H1 (cell line): ENCODE measurements at regions not wholly inside any gene's neighbourhood (a gene's known extent, or its start where the extent isn't known, plus 50 kb on each side); places are given as distances from the start of the nearest gene placed in this dataset.

Experiments
- CTCF ChIA-PET: fragments of 300-600 bp; sonication (Branson Sonifier 250); formaldehyde crosslinking; loops from one replicate; lab custom pipeline; 2021; ENCODE audit not compliant: partially characterized antibody; lab: Charles Lee
- POLR2A ChIA-PET: fragments of 300-600 bp; sonication (Branson Sonifier 250); formaldehyde crosslinking; loops from one replicate; lab custom pipeline; 2021; ENCODE audit warnings: inconsistent platforms; ENCODE audit not compliant: partially characterized antibody; lab: Charles Lee
- DNase-seq, 2 experiments: peaks; one replicate each; pipeline versions ENCODE4 v3.0.0 to v3.0.0-alpha.2; 2010 to 2022; ENCODE audit warnings: low spot score in 2 of 2, low read depth in 1 of 2, mixed read lengths in 1 of 2
- FAIRE-seq: peaks from 2 replicates; lab custom pipeline; 2011; peaks lifted over from hg19 to GRCh38; lab: Jason Lieb, UNC
- H2AFZ ChIP-seq: 2 replicates; pipeline ENCODE4 v1.8.1; 2012; ENCODE audit warnings: low read length, inconsistent platforms
- H2AK5ac ChIP-seq: 2 replicates; pipeline ENCODE4 v1.6.1; 2013; ENCODE audit warnings: low read depth, low read length
- H2BK120ac ChIP-seq: replicated peaks from 2 replicates; pipeline ENCODE3; 2013; ENCODE audit warnings: low read depth, low read length, inconsistent platforms
- H2BK12ac ChIP-seq: 2 replicates; pipeline ENCODE4 v1.6.1; 2013; ENCODE audit warnings: low read depth, low read length
- H2BK15ac ChIP-seq: 2 replicates; pipeline ENCODE4 v1.6.1; 2013; ENCODE audit warnings: low read length
- H2BK20ac ChIP-seq: 2 replicates; pipeline ENCODE4 v1.6.1; 2013; ENCODE audit warnings: low read length
- H2BK5ac ChIP-seq: 2 replicates; pipeline ENCODE4 v1.6.1; 2013; ENCODE audit warnings: low read depth, low read length
- H3K14ac ChIP-seq: 2 replicates; pipeline ENCODE4 v1.6.1; 2013; ENCODE audit warnings: inconsistent platforms; ENCODE audit not compliant: insufficient read length
- H3K18ac ChIP-seq: 2 replicates; pipeline ENCODE4 v1.6.1; 2013; ENCODE audit warnings: low read length; ENCODE audit errors: extremely low read depth
- H3K23ac ChIP-seq: 2 replicates; pipeline ENCODE4 v1.6.1; 2013; ENCODE audit warnings: inconsistent platforms; ENCODE audit not compliant: insufficient read length
- H3K23me2 ChIP-seq: 2 replicates; pipeline ENCODE4 v1.6.1; 2013; ENCODE audit warnings: low read depth, low read length
- H3K27ac ChIP-seq: 2 replicates; pipeline ENCODE4 v1.6.1; 2011; ENCODE audit warnings: low read depth, low read length, inconsistent platforms
- H3K27me3 ChIP-seq, 4 experiments: replicated peaks in 1 of 4; 1 replicate in 1 of 4; 2 replicates in 3 of 4; pipeline versions ENCODE4 v1.6.1 to v1.8.1; 2011 to 2013; ENCODE audit warnings: low read length in 3 of 4, mild to moderate bottlenecking in 3 of 4, inconsistent platforms in 2 of 4, mixed read lengths in 2 of 4, moderate library complexity in 1 of 4; ENCODE audit not compliant: control insufficient read depth in 3 of 4, insufficient read depth in 3 of 4; ENCODE audit errors: extremely low read depth in 1 of 4
- H3K36me3 ChIP-seq, 4 experiments: 2 replicates each; pipeline versions ENCODE4 v1.6.1 to v1.8.1; 2011 to 2013; ENCODE audit warnings: mild to moderate bottlenecking in 4 of 4, low read length in 3 of 4, moderate library complexity in 2 of 4, control low read depth in 1 of 4, inconsistent platforms in 1 of 4; ENCODE audit not compliant: insufficient read depth in 4 of 4, control insufficient read depth in 2 of 4
- H3K4ac ChIP-seq: replicated peaks from 2 replicates; pipeline ENCODE3; 2013; ENCODE audit warnings: low read length, low read depth, mixed read lengths, inconsistent platforms; ENCODE audit not compliant: insufficient read length
- H3K4me1 ChIP-seq, 4 experiments: replicated peaks in 1 of 4; 1 replicate in 1 of 4; 2 replicates in 3 of 4; pipeline versions ENCODE4 v1.6.1 to v1.8.1; 2011 to 2013; ENCODE audit warnings: low read length in 3 of 4, inconsistent platforms in 2 of 4, mixed read lengths in 1 of 4; ENCODE audit not compliant: insufficient read depth in 4 of 4, control insufficient read depth in 3 of 4
- H3K4me2 ChIP-seq, 2 experiments: 2 replicates each; pipeline versions ENCODE4 v1.6.1 to v1.8.1; 2011 to 2013; ENCODE audit warnings: low read depth in 2 of 2, low read length in 2 of 2, control low read depth in 1 of 2, inconsistent platforms in 1 of 2, mild to moderate bottlenecking in 1 of 2; ENCODE audit not compliant: insufficient read depth in 1 of 2
- H3K4me3 ChIP-seq, 4 experiments: fragments of 200-600, 300-600 bp in 1 of 4; sonication (generic), shearing (Covaris generic), sonication (Bioruptor Twin) in 1 of 4; 2 replicates each; pipeline versions ENCODE4 v1.5.1 to v1.8.1; 2011 to 2016; ENCODE audit warnings: low read length in 4 of 4, low read depth in 3 of 4, control low read depth in 2 of 4, inconsistent platforms in 2 of 4, mild to moderate bottlenecking in 2 of 4, mixed read lengths in 1 of 4, moderate library complexity in 1 of 4; ENCODE audit not compliant: insufficient read depth in 2 of 4; ENCODE audit errors: extremely low read depth in 1 of 4
- H3K56ac ChIP-seq: replicated peaks from 2 replicates; pipeline ENCODE3; 2013; ENCODE audit warnings: low read depth, mild to moderate bottlenecking, mixed read lengths, low read length, inconsistent platforms; ENCODE audit not compliant: insufficient read length
- H3K79me1 ChIP-seq: 2 replicates; pipeline ENCODE4 v1.6.1; 2013; ENCODE audit warnings: low read depth, low read length, control low read depth
- H3K79me2 ChIP-seq, 2 experiments: 2 replicates each; pipeline versions ENCODE4 v1.6.1 to v1.8.1; 2012 to 2013; ENCODE audit warnings: low read length in 2 of 2, mild to moderate bottlenecking in 2 of 2, inconsistent platforms in 1 of 2; ENCODE audit not compliant: insufficient read depth in 2 of 2, control insufficient read depth in 1 of 2
- H3K9ac ChIP-seq, 4 experiments: replicated peaks in 1 of 4; 1 replicate in 1 of 4; 2 replicates in 3 of 4; pipeline versions ENCODE4 v1.6.1 to v1.8.1; 2011 to 2013; ENCODE audit warnings: low read depth in 3 of 4, low read length in 3 of 4, control low read depth in 2 of 4, mild to moderate bottlenecking in 2 of 4, moderate library complexity in 2 of 4, inconsistent platforms in 1 of 4; ENCODE audit errors: extremely low read depth in 1 of 4
- H3K9me3 ChIP-seq, 2 experiments: 2 replicates each; pipeline versions ENCODE4 v1.6.1 to v1.8.1; 2012 to 2013; ENCODE audit warnings: mild to moderate bottlenecking in 2 of 2, moderate library complexity in 2 of 2, control low read depth in 1 of 2, inconsistent platforms in 1 of 2, low read depth in 1 of 2, low read length in 1 of 2, mixed read lengths in 1 of 2; ENCODE audit not compliant: insufficient read depth in 2 of 2
- H4K20me1 ChIP-seq, 2 experiments: replicated peaks in 1 of 2; 2 replicates each; pipeline versions ENCODE3 to v1.8.1; 2011 to 2013; ENCODE audit warnings: inconsistent platforms in 2 of 2, low read length in 2 of 2, mild to moderate bottlenecking in 1 of 2; ENCODE audit not compliant: insufficient read depth in 2 of 2, control insufficient read depth in 1 of 2
- H4K5ac ChIP-seq: 2 replicates; pipeline ENCODE4 v1.6.1; 2013; ENCODE audit warnings: low read length, low read depth, mixed read lengths, inconsistent platforms; ENCODE audit not compliant: insufficient read length
- H4K8ac ChIP-seq: 2 replicates; pipeline ENCODE4 v1.8.0; 2013; ENCODE audit warnings: mild to moderate bottlenecking, moderate library complexity, low read length, inconsistent platforms; ENCODE audit not compliant: insufficient read depth; ENCODE audit errors: extremely low read depth
- H4K91ac ChIP-seq: replicated peaks from 2 replicates; pipeline ENCODE3; 2013; ENCODE audit warnings: low read length, mixed read lengths, inconsistent platforms; ENCODE audit not compliant: insufficient read length
- HDAC2 ChIP-seq, 2 experiments: fragments of 300-600 bp in 1 of 2; sonication (generic) in 1 of 2; IDR thresholded peaks; 2 replicates each; pipeline ENCODE4 v1.6.1; 2011 to 2012; ENCODE audit warnings: low read depth in 2 of 2, low read length in 2 of 2, mild to moderate bottlenecking in 2 of 2, moderate library complexity in 2 of 2, borderline replicate concordance in 1 of 2, inconsistent platforms in 1 of 2
- KDM1A ChIP-seq: fragments of 200-600, 300-600 bp; sonication (generic); IDR thresholded peaks from 2 replicates; pipeline ENCODE4 v1.7.1; 2016; ENCODE audit warnings: mild to moderate bottlenecking, low read length, borderline replicate concordance
- KDM4A ChIP-seq: IDR thresholded peaks from one replicate; pipeline ENCODE4 v1.7.1; 2012; ENCODE audit warnings: low read depth, mild to moderate bottlenecking, moderate library complexity, low read length, inconsistent platforms; ENCODE audit not compliant: severe bottlenecking
- KDM5A ChIP-seq: fragments of 200-600 bp; IDR thresholded peaks from 2 replicates; pipeline ENCODE4 v1.7.1; 2012; ENCODE audit warnings: mild to moderate bottlenecking, low read length, inconsistent platforms, mixed read lengths
- SP2 ChIP-seq: IDR thresholded peaks from 2 replicates; pipeline ENCODE4 v1.6.1; 2012; ENCODE audit warnings: mild to moderate bottlenecking, low read length, inconsistent platforms
- WGBS, 2 experiments: shearing (Covaris generic) in 1 of 2; methylation state at CpG; one replicate each; pipeline versions ENCODE4 v1.1.6 to v1.1.7; 2013 to 2015; ENCODE audit warnings: low lambda C conversion rate in 2 of 2, mixed read lengths in 2 of 2, inconsistent platforms in 1 of 2, low coverage in 1 of 2, missing lambda C conversion rate in 1 of 2; ENCODE audit not compliant: insufficient replicate concordance in 2 of 2, insufficient coverage in 1 of 2, insufficient read length in 1 of 2; ENCODE audit errors: extremely low coverage in 1 of 2, missing lambda C conversion rate in 1 of 2; 5-methylcytosine and 5-hydroxymethylcytosine counted together
- TF ChIP-seq, protein P1 (sequence below): IDR thresholded peaks from 2 replicates; pipeline ENCODE4 v1.6.1; 2012; ENCODE audit warnings: inconsistent platforms

DNA sequence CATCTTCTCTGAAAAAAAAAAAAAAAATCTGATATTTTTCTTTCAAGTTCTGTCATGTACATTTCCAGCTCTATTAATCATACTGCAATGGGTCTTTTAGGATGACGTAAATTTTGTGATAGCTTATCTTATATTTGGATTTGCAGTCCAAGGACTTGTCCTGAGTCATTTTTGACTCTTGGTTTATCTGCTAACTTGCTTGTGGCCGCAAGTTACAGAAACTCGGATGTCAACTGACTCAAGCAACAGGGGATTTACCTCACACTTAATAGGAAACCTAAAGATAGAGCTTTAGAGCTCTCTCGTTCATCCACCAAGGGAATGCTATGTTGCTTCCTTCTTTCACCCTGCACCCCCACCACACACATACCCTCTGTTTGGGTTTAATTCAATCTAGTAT lies 1433.8 kb upstream of the TENM3 start:
- Histone ChIP-seq H2BK5ac (no peak overlapping the region), H2BK20ac (no peak overlapping the region), H3K4ac (no peak overlapping the region), H3K23ac (no peak overlapping the region), H3K18ac (no peak overlapping the region), H3K4me2 (no peak overlapping the region), H3K36me3 (no peaks in the 10 kb centered on the region; a peak in 1 of 8 replicates), H3K9me3 (no peaks in the 10 kb centered on the region), H2BK15ac (no peak overlapping the region), H3K9ac (no peak overlapping the region), H4K8ac (no peak overlapping the region), H4K91ac (no peak overlapping the region), H3K79me1 (no peaks in the 10 kb centered on the region), H3K79me2 (no peaks in the 10 kb centered on the region), H3K14ac (no peak overlapping the region), H4K5ac (no peak overlapping the region), H3K27ac (no peak overlapping the region), H3K23me2 (no peaks in the 10 kb centered on the region), H3K4me3 (no peak overlapping the region), H2BK12ac (no peak overlapping the region), H4K20me1 (no peaks in the 10 kb centered on the region), H2AK5ac (no peak overlapping the region), H2AFZ (no peak overlapping the region), H3K4me1 (no peaks in the 10 kb centered on the region), H3K56ac (no peak overlapping the region), H2BK120ac (no peak overlapping the region), H3K27me3 (no peaks in the 10 kb centered on the region)
- POLR2A ChIA-PET, result no interaction called here
- WGBS, 2 experiments, result 89% methylated on average over 4 of the region's 4 CpGs; no CpG with 5 or more reads in 1 of the 2 experiments
- FAIRE-seq (no peak), DNase-seq (no peak)
- CTCF ChIA-PET, result interaction anchor here (0.9 to 1.7 kb wide), 4 partner anchors 12 to 25 kb away, joined by 3 to 4 read pairs (median 4); no protein-coding TSS in a partner anchor
- TF ChIP-seq, protein P1, sequence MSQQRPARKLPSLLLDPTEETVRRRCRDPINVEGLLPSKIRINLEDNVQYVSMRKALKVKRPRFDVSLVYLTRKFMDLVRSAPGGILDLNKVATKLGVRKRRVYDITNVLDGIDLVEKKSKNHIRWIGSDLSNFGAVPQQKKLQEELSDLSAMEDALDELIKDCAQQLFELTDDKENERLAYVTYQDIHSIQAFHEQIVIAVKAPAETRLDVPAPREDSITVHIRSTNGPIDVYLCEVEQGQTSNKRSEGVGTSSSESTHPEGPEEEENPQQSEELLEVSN, result no peak
- TF ChIP-seq SP2 (no peak), KDM5A (no peak), KDM1A (no peak), HDAC2 (IDR thresholded peaks at IDR 0.05; ENCODE audit: borderline replicate concordance in 1 of 2, low read depth in 2 of 2, low read length in 2 of 2) (no peak), KDM4A (no peak)
